GM12878 (cell line): ENCODE measurements at regions not wholly inside any gene's neighbourhood (a gene's known extent, or its start where the extent isn't known, plus 50 kb on each side); places are given as distances from the start of the nearest gene placed in this dataset.

Source experiments
- ATAC-seq: fragments of 200-7000 bp; cut with Tn5 transposase; 3 replicates; pipeline ENCODE4 v1.9.1; 2020; ENCODE audit warnings: mild to moderate bottlenecking, moderate library complexity
- BruUV-seq: library from RNA; stranded (reverse); fragments of 400-500 nt; replicated peaks from 2 replicates; lab custom pipeline; 2021; lab: Mats Ljungman, UMichigan
- CTCF ChIA-PET: fragments of 300-600 bp; sonication (Branson Sonifier 250); formaldehyde crosslinking; extraction: SDS; loops from one replicate; lab custom pipeline; 2021; ENCODE audit warnings: inconsistent platforms; lab: Yijun Ruan, JAX
- POLR2A ChIA-PET: fragments of 350-600 bp; formaldehyde crosslinking; extraction: SDS; loops from one replicate; lab custom pipeline; 2021; ENCODE audit warnings: inconsistent platforms; lab: Charles Lee
- RAD21 ChIA-PET: fragments of 300-600 bp; sonication (Branson Sonifier 250); formaldehyde crosslinking; loops from one replicate; lab custom pipeline; 2023; ENCODE audit warnings: antibody characterized with exemption; ENCODE audit not compliant: unreplicated experiment; lab: Charles Lee
- SMC1A ChIA-PET: fragments of 300-600 bp; sonication (Branson Sonifier 250); formaldehyde crosslinking; loops from one replicate; lab custom pipeline; 2023; ENCODE audit not compliant: unreplicated experiment, uncharacterized antibody; lab: Charles Lee
- DNase-seq: peaks from one replicate; pipeline ENCODE4 v3.0.0-alpha.2; 2011; ENCODE audit warnings: low read depth, low spot score
- FAIRE-seq: peaks from 3 replicates; lab custom pipeline; 2011; peaks lifted over from hg19 to GRCh38; lab: Jason Lieb, UNC
- H2AFZ ChIP-seq: 2 replicates; pipeline ENCODE4 v1.6.0; 2011; ENCODE audit warnings: low read depth, low read length, control low read depth; ENCODE audit not compliant: control insufficient read depth
- H3K27ac ChIP-seq: 2 replicates; pipeline ENCODE4 v1.5.1; 2011; ENCODE audit warnings: control low read depth; ENCODE audit not compliant: control insufficient read depth, insufficient read depth
- H3K27me3 ChIP-seq, 2 experiments: replicated peaks in 1 of 2; 2 replicates each; pipeline versions ENCODE4 v1.6.0 to v1.6.1; 2011; ENCODE audit warnings: low read length in 1 of 2; ENCODE audit not compliant: control insufficient read depth in 2 of 2, insufficient read depth in 2 of 2
- H3K36me3 ChIP-seq, 2 experiments: 2 replicates each; pipeline ENCODE4 v1.5.1; 2011; ENCODE audit warnings: low read length in 1 of 2; ENCODE audit not compliant: control insufficient read depth in 2 of 2, insufficient read depth in 2 of 2
- H3K4me1 ChIP-seq: 2 replicates; pipeline ENCODE4 v1.6.1; 2011; ENCODE audit warnings: mild to moderate bottlenecking, low read length, moderate library complexity, mixed read lengths; ENCODE audit not compliant: control insufficient read depth, insufficient read depth
- H3K4me2 ChIP-seq: 2 replicates; pipeline ENCODE4 v1.6.0; 2011; ENCODE audit warnings: control low read depth; ENCODE audit not compliant: control insufficient read depth, insufficient read depth
- H3K4me3 ChIP-seq: fragments of 200-600 bp; sonication (generic); 2 replicates; pipeline ENCODE4 v1.5.1; 2016
- H3K79me2 ChIP-seq: 2 replicates; pipeline ENCODE4 v1.6.0; 2011; ENCODE audit warnings: low read length; ENCODE audit not compliant: control insufficient read depth, insufficient read depth
- H3K9ac ChIP-seq: 2 replicates; pipeline ENCODE4 v1.8.0; 2011; ENCODE audit warnings: low read length, control low read depth, mixed read lengths; ENCODE audit not compliant: control insufficient read depth, insufficient read depth
- H3K9me3 ChIP-seq: replicated peaks from 3 replicates; pipeline ENCODE4 v1.5.1; 2011; ENCODE audit warnings: mild to moderate bottlenecking, low read length; ENCODE audit not compliant: control insufficient read depth, insufficient read depth
- H4K20me1 ChIP-seq: 2 replicates; pipeline ENCODE4 v1.6.0; 2011; ENCODE audit not compliant: control insufficient read depth, insufficient read depth
- EP300 ChIP-seq, 2 experiments: fragments of 150-350 bp in 1 of 2; IDR thresholded peaks; 2 replicates each; pipeline ENCODE4 v1.6.1; 2011 to 2012; ENCODE audit warnings: low read depth in 2 of 2, low read length in 2 of 2, borderline replicate concordance in 1 of 2, improper control_type of control experiment in 1 of 2, inconsistent platforms in 1 of 2; ENCODE audit not compliant: control insufficient read depth in 1 of 2
- ESRRA ChIP-seq: IDR thresholded peaks from 2 replicates; pipeline ENCODE4 v1.6.1; 2012; ENCODE audit warnings: mild to moderate bottlenecking, low read length, improper control_type of control experiment
- FOXM1 ChIP-seq: IDR thresholded peaks from 2 replicates; pipeline ENCODE4 v1.6.1; 2012; ENCODE audit warnings: low read depth, mild to moderate bottlenecking, inconsistent platforms, low read length, moderate library complexity
- IRF4 ChIP-seq: IDR thresholded peaks from 2 replicates; pipeline ENCODE4 v1.6.1; 2011; ENCODE audit warnings: low read depth, low read length
- KDM1A ChIP-seq: fragments of 200-600 bp; sonication (generic); IDR thresholded peaks from 2 replicates; pipeline ENCODE4 v1.6.1; 2016; ENCODE audit warnings: borderline replicate concordance
- POLR2AphosphoS5 ChIP-seq: IDR thresholded peaks from 2 replicates; pipeline ENCODE4 v1.6.1; 2011; ENCODE audit warnings: mild to moderate bottlenecking, low read length, inconsistent platforms
- RBBP5 ChIP-seq: fragments of 200-600 bp; sonication (generic); conservative IDR thresholded peaks from 2 replicates; pipeline ENCODE4 v1.6.1; 2016
- RELB ChIP-seq: fragments of 450-650 bp; IDR thresholded peaks from 2 replicates; pipeline ENCODE4 v1.6.1; 2017; ENCODE audit warnings: low read depth, mild to moderate bottlenecking, moderate library complexity
- RFX5 ChIP-seq: IDR thresholded peaks from 2 replicates; pipeline ENCODE4 v1.6.1; 2011; ENCODE audit warnings: low read depth, low read length, improper control_type of control experiment
- TAF1 ChIP-seq: IDR thresholded peaks from 2 replicates; pipeline ENCODE4 v1.6.1; 2011; ENCODE audit warnings: mild to moderate bottlenecking, low read depth, low read length, borderline replicate concordance
- WGBS: methylation state at CpG from one replicate; pipeline ENCODE4 v1.1.6; 2016; ENCODE audit warnings: low lambda C conversion rate; ENCODE audit not compliant: insufficient replicate concordance, insufficient coverage; ENCODE audit errors: missing lambda C conversion rate; 5-methylcytosine and 5-hydroxymethylcytosine counted together
- in situ Hi-C: fragments of 300-500 bp; cut with MboI; formaldehyde crosslinking; loops from 9 replicates; pipeline ENCODE4 v1.14.3; 2018; ENCODE audit warnings: mixed read lengths
- intact Hi-C: fragments of 100-400 bp; cut with micrococcal nuclease; formaldehyde crosslinking; loops from one replicate; pipeline ENCODE4 v1.14.2; 2022; ENCODE audit not compliant: unreplicated experiment

GRCh38 chr14:78028471-78028870 is 141.7 kb upstream of the NRXN3 start:
- no peak for ATAC-seq
- BruUV-seq = no TSS peak
- WGBS = 6% methylated on average over 1 of the region's 1 CpG
- ChIA-PET POLR2A (no interaction called here), SMC1A (no interaction called here), CTCF (interaction anchor here (1.3 kb wide), 1 partner anchor 420 kb away, joined by 3 read pairs; no protein-coding TSS in a partner anchor), RAD21 (no interaction called here)
- Histone ChIP-seq H3K9ac (no peak overlapping the region), H3K27me3 (no peaks in the 10 kb centered on the region; a peak in 1 of 4 replicates), H3K27ac (no peak overlapping the region), H3K4me2 (no peak overlapping the region), H3K36me3 (no peaks in the 10 kb centered on the region), H2AFZ (no peak overlapping the region), H4K20me1 (no peaks in the 10 kb centered on the region), H3K4me3 (no peak overlapping the region), H3K4me1 (no peaks in the 10 kb centered on the region), H3K79me2 (no peaks in the 10 kb centered on the region), H3K9me3 (no peaks in the 10 kb centered on the region)
- no peak for DNase-seq
- intact Hi-C loops = no loop called here
- no peak for FAIRE-seq
- in situ Hi-C loops = no loop called here
- TF ChIP-seq EP300 (IDR thresholded peaks at IDR 0.05; ENCODE audit: borderline replicate concordance in 1 of 2, control insufficient read depth in 1 of 2, low read depth in 2 of 2, low read length in 2 of 2) = no peak
- no peak for TF ChIP-seq RFX5
- no peak for TF ChIP-seq FOXM1
- no peak for TF ChIP-seq IRF4
- no peak for TF ChIP-seq RELB
- no peak for TF ChIP-seq ESRRA
- TF ChIP-seq KDM1A = no peak
- TF ChIP-seq TAF1 = no peak
- no peak for TF ChIP-seq POLR2AphosphoS5
- TF ChIP-seq RBBP5 = no peak
